GM19193 (cell line): ENCODE measurements at regions not wholly inside any gene's neighbourhood (a gene's known extent, or its start where the extent isn't known, plus 50 kb on each side); places are given as distances from the start of the nearest gene placed in this dataset.

Experiments
- POLR2A ChIP-seq: IDR thresholded peaks from 4 replicates; pipeline ENCODE4 v1.6.1; 2011; ENCODE audit not compliant: insufficient read depth, insufficient read length; ENCODE audit errors: extremely low read depth

GRCh38 chr5:167753725-167754490, 537.5 kb upstream of the WWC1 start:
- no peak for TF ChIP-seq POLR2A

GRCh38 chr5:167754501-167755021, 536.9 kb upstream of the WWC1 start:
- TF ChIP-seq POLR2A, result no peak

GRCh38 chr5:167755420-167755819, 536.0 kb upstream of the WWC1 start:
- no peak for TF ChIP-seq POLR2A

GRCh38 chr5:167759057-167759821, 532.2 kb upstream of the WWC1 start:
- no peak for TF ChIP-seq POLR2A

GRCh38 chr5:167763772-167764171, 527.7 kb upstream of the WWC1 start:
- TF ChIP-seq POLR2A, result no peak

GRCh38 chr5:167764641-167765289, 526.7 kb upstream of the WWC1 start:
- no peak for TF ChIP-seq POLR2A

- no peak for TF ChIP-seq POLR2A
Measured at GRCh38 chr5:167765352-167765751, 526.1 kb upstream of the WWC1 start.

- no peak for TF ChIP-seq POLR2A
Measured at GRCh38 chr5:167766957-167767356, 524.5 kb upstream of the WWC1 start.

GRCh38 chr5:167767795-167768194, 523.6 kb upstream of the WWC1 start:
- no peak for TF ChIP-seq POLR2A

- no peak for TF ChIP-seq POLR2A
Measured at GRCh38 chr5:167769846-167770413, 521.5 kb upstream of the WWC1 start.

GRCh38 chr5:167770461-167770860, 521.0 kb upstream of the WWC1 start:
- no peak for TF ChIP-seq POLR2A

GRCh38 chr5:167771571-167771970, 519.9 kb upstream of the WWC1 start:
- no peak for TF ChIP-seq POLR2A

- TF ChIP-seq POLR2A, result no peak
Measured at GRCh38 chr5:167773668-167774301, 517.7 kb upstream of the WWC1 start.

GRCh38 chr5:167777746-167778145, 513.7 kb upstream of the WWC1 start:
- no peak for TF ChIP-seq POLR2A

- TF ChIP-seq POLR2A, result no peak
Measured at GRCh38 chr5:167778228-167778627, 513.2 kb upstream of the WWC1 start.

- no peak for TF ChIP-seq POLR2A
Measured at GRCh38 chr5:167779644-167780043, 511.8 kb upstream of the WWC1 start.

- no peak for TF ChIP-seq POLR2A
Measured at GRCh38 chr5:167780177-167780576, 511.3 kb upstream of the WWC1 start.
